IPS DF 6.9 (cell line): ENCODE measurements at regions not wholly inside any gene's neighbourhood (a gene's known extent, or its start where the extent isn't known, plus 50 kb on each side); places are given as distances from the start of the nearest gene placed in this dataset.

Source experiments
- DNase-seq: peaks from one replicate; pipeline ENCODE4 v3.0.0-alpha.2; 2013; ENCODE audit warnings: low read depth, low spot score
- H3K27ac ChIP-seq: one replicate; pipeline ENCODE4 v1.5.1; 2013; ENCODE audit warnings: low read length, control low read depth
- H3K27me3 ChIP-seq: 2 replicates; pipeline ENCODE4 v1.6.1; 2013; ENCODE audit warnings: mild to moderate bottlenecking, low read length; ENCODE audit not compliant: control insufficient read depth, insufficient read depth
- H3K36me3 ChIP-seq: 2 replicates; pipeline ENCODE4 v1.6.1; 2013; ENCODE audit warnings: low read length; ENCODE audit not compliant: control insufficient read depth, insufficient read depth
- H3K4me1 ChIP-seq: 2 replicates; pipeline ENCODE4 v1.6.1; 2013; ENCODE audit warnings: low read length; ENCODE audit not compliant: control insufficient read depth, insufficient read depth
- H3K4me3 ChIP-seq: 2 replicates; pipeline ENCODE4 v1.5.1; 2013; ENCODE audit warnings: mild to moderate bottlenecking, low read length
- H3K9me3 ChIP-seq: 2 replicates; pipeline ENCODE4 v1.6.1; 2013; ENCODE audit warnings: low read length, inconsistent platforms; ENCODE audit not compliant: control insufficient read depth, insufficient read depth
- WGBS: extraction: QIAGEN DNeasy Blood & Tissue Kit; methylation state at CpG from one replicate; pipeline ENCODE4 v1.1.7; 2013; ENCODE audit warnings: mixed read lengths, missing lambda C conversion rate; ENCODE audit not compliant: insufficient read length, insufficient coverage; 5-methylcytosine and 5-hydroxymethylcytosine counted together

DNA sequence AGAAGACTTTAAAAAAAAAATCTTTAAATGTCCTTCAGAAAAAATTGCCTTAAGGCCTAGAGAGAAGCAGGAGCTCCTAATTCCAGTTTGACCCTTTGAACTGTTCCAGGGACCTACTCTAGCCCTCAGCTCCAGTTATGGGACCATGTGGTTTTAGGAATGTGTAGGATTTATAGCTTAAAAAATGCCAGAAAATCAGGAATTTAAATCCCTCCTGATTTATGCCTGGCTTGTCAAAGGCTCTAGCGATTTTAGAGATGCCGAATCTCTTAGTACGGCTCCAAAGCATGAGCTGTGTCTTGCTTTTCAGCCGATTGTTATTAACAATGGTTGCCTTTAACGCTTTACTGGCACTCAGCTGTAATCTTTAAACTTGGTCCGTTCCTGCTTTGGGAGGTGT is 130.6 kb upstream of the NPVF start:
- DNase-seq: no peak
- no peaks in the 10 kb centered on the region for H3K9me3 ChIP-seq
- WGBS: no CpG with 5 or more reads among the region's 6 CpGs
- H3K27me3 ChIP-seq: no peaks in the 10 kb centered on the region
- no peaks in the 10 kb centered on the region for H3K4me1 ChIP-seq
- H3K36me3 ChIP-seq: no peaks in the 10 kb centered on the region
- no peak overlapping the region for H3K27ac ChIP-seq
- H3K4me3 ChIP-seq: no peak overlapping the region

DNA sequence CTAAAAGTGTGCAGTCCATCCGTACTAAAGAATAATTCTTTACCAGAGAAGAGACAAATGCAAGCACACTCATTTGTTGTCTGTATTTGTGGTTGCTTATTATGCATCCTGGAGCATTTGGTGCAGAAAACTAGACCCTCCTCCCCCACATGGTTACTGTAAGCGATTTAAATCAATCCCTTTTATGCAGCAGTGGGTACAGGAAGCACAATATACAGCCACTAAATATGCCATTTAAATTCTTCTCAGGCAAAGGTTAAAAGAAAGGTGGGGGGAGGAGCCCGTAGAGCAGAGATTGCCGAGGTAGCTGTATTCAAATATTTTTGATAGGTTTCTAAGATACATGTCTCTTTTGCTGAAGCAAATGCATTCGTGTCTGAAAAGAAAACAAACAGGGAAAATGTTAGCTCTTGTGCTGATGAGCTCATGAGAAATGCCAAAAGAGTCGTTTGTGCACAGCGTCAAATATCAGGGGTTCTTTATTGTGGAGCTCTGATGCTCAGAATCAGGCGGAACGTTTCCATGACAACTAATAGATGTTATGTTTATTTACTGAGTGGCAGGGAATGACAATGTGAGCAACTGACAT is 131.3 kb upstream of the NPVF start:
- WGBS: no CpG with 5 or more reads among the region's 9 CpGs
- Histone ChIP-seq H3K4me3 (no peak overlapping the region), H3K4me1 (no peaks in the 10 kb centered on the region), H3K27me3 (no peaks in the 10 kb centered on the region), H3K9me3 (no peaks in the 10 kb centered on the region), H3K27ac (no peak overlapping the region), H3K36me3 (no peaks in the 10 kb centered on the region)
- no peak for DNase-seq

DNA sequence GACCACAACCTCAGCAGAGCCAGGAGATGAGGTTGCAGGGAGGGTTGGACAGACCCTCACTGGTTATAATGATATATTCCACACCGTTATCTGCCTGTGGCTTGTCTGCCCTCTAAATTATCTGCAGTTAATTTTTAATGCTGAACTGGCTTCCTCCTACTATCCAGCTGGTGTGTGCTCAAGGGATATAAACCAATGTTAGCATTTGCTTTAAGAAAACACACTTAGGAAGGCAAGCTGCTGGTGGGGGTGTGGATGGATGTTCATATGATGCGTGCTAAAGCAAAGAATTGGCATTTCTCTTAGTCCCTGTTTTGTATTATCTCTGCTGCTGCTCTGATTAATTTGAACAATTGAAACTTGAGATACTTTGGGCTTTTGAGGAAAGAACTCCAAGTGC is 132.2 kb upstream of the NPVF start:
- Histone ChIP-seq H3K27me3 (no peaks in the 10 kb centered on the region), H3K4me3 (no peak overlapping the region), H3K27ac (no peak overlapping the region), H3K9me3 (no peaks in the 10 kb centered on the region), H3K36me3 (no peaks in the 10 kb centered on the region), H3K4me1 (no peaks in the 10 kb centered on the region)
- WGBS: no CpG with 5 or more reads among the region's 2 CpGs
- no peak for DNase-seq

DNA sequence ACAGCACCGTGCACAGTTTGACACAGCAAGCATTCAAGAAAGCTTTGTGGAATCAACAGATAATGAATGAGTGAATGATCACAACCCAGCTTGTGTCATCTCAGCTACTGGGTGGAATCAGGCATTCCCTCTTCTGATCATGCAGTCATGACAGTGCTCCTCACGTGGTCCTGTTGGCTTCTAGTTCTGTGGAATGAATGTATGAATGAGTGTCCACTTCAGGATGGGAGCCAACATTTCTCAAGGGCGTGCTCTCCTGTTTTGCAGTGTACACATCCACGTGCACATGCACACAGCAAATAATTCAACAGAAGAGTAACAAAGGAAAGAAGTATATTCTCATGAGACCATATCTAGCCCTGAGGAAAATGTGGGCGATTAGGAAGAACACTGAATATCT is 133.1 kb upstream of the NPVF start:
- Histone ChIP-seq H3K4me3 (no peak overlapping the region), H3K9me3 (no peaks in the 10 kb centered on the region), H3K36me3 (no peaks in the 10 kb centered on the region), H3K27ac (no peak overlapping the region), H3K27me3 (no peaks in the 10 kb centered on the region), H3K4me1 (no peaks in the 10 kb centered on the region)
- no CpG with 5 or more reads among the region's 5 CpGs for WGBS
- DNase-seq: no peak

DNA sequence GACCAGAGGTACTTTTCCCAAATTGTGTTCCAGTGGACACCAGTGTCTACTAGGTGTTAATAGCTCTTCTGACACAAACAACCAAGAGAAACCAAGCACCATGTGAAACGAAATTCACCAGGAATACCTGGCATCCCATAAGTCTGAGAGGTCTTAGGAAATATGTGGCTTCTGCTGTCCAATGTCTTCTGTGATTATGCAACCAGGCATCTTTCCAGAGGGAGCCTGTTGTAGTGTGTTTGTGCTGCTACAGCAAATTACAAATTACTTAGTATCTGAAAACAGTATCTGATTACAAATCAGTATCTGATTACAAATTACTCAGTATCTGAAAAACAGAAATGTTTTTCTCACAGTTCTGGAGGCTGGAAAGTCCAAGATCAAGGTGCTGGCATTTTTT is 133.6 kb upstream of the NPVF start:
- no peaks in the 10 kb centered on the region for H3K9me3 ChIP-seq
- no CpG with 5 or more reads among the region's 1 CpG for WGBS
- H3K4me1 ChIP-seq: no peaks in the 10 kb centered on the region
- no peaks in the 10 kb centered on the region for H3K36me3 ChIP-seq
- no peak overlapping the region for H3K27ac ChIP-seq
- no peak for DNase-seq
- H3K4me3 ChIP-seq: no peak overlapping the region
- no peaks in the 10 kb centered on the region for H3K27me3 ChIP-seq

DNA sequence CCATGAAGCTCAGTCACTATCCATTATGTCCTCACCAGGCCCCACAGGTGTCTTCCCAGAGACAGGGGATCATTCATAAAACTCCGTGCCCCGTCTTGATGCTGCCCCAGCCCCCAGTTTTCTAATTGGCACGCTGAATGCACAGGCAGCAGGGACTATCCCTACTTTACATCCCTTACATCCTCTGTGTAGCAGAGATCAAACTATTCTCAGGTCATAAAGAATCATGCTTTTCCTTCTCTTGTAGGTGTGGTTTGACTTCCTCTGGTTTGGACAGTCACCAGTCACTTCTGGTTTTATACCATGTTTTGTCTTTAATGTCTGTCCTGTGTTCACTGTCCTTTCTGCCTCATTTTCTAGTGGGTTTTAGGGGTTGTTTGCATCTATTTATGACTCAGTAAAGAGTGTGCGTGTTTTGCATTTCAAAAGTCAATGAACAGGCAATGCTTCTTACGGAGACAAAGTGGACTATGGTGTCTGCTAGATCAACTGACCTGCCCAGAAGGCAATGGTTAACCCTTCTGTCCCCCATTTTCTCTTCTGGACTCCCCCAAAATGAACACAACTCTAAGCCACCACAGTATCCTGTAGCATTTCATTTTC is 140.4 kb upstream of the NPVF start:
- Histone ChIP-seq H3K36me3 (no peaks in the 10 kb centered on the region), H3K27ac (no peak overlapping the region), H3K27me3 (no peaks in the 10 kb centered on the region), H3K4me3 (no peak overlapping the region), H3K4me1 (no peaks in the 10 kb centered on the region), H3K9me3 (no peaks in the 10 kb centered on the region)
- DNase-seq: no peak
- WGBS: no CpG with 5 or more reads among the region's 5 CpGs

DNA sequence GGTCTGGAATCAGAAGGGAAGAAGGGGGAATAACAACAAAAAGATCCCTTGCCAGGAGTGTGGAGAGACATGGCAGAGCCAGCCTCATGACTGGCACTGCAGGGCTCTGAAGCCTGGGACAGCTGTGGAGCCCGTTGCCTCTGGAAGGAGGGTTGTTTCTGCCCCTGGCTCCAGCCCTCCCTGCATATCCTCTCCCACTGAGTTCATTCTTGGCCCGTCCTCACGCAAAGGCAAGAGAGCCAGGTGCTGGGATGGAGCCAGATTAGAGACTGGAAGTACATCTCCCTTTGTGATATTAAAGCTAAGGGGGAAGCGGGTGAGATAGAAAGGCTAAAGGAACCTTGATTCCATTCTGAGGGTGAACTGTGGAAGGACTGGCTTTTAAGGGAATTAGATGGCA is 141.5 kb upstream of the NPVF start:
- H3K4me3 ChIP-seq: no peak overlapping the region
- no CpG with 5 or more reads among the region's 4 CpGs for whole genome bisulfite sequencing
- no peak overlapping the region for H3K27ac ChIP-seq
- H3K4me1 ChIP-seq: no peaks in the 10 kb centered on the region
- H3K36me3 ChIP-seq: no peaks in the 10 kb centered on the region
- H3K27me3 ChIP-seq: no peaks in the 10 kb centered on the region
- H3K9me3 ChIP-seq: no peaks in the 10 kb centered on the region
- no peak for DNase-seq

DNA sequence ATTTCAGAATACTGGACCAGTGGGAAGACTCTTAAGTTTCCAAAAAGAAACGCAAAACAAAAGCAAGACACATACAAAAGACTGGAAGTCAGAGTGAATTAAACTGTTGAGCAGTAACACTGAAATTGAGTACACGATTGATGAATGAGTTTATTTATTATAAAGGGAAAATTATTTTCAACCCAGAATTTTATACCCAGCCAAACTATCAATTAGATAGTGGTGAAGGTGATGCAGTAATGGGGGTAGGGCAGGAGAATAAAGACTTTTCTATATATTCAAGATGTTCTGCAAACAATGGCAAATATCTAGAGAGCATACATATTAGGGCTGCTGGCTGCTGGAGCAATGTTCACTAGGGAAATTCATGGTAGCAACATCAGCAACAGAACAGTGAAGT is 143.7 kb upstream of the NPVF start:
- H3K9me3 ChIP-seq: no peaks in the 10 kb centered on the region
- no peaks in the 10 kb centered on the region for H3K36me3 ChIP-seq
- no peak for DNase-seq
- no peak overlapping the region for H3K27ac ChIP-seq
- WGBS: no CpG with 5 or more reads among the region's 2 CpGs
- H3K27me3 ChIP-seq: peaks cover 1% of the 10 kb centered on the region; the same call in 1 of the 2 replicates
- H3K4me3 ChIP-seq: no peak overlapping the region
- H3K4me1 ChIP-seq: no peaks in the 10 kb centered on the region

DNA sequence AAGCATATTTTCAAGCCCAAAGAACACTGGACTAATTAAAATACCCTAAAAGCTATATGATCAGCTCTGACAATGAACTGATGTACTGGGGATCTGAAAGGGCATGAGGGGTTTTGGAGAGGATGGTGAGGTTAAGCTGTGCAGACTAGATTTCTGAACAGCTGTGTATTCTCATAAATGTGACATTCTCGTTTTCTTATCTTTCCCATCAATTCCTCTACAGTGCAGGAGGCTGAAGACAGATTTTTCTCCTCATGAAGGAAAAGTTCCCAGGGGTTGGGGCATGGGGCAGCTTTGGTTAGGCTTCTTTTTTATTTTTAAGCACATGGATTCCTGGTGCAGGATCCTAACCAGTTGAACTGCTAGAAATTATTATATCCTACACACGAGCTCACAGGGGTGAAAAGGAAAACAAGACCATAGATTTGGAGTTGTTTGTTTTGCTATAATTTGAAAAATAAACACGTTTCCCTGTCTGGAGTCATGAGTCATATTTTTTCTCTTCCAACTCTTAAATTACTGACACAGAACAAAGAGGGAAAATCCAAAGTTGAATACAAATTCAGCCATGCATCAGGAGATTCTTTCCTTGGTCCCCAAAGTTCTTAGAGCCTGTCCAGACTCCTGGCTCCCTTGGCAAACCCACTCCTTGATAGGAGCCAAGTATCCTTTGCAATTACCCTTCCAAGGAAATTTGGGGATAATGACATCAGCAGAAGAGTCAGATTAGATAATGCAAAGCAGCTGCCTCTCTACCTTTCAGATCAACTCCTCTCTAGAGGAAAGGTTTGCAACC is 147.7 kb upstream of the NPVF start:
- H3K4me3 ChIP-seq: no peak overlapping the region
- no peaks in the 10 kb centered on the region for H3K36me3 ChIP-seq
- no peaks in the 10 kb centered on the region for H3K4me1 ChIP-seq
- H3K9me3 ChIP-seq: no peaks in the 10 kb centered on the region
- no peak overlapping the region for H3K27ac ChIP-seq
- DNase-seq: no peak
- peaks cover 1% of the 10 kb centered on the region; the same call in 1 of the 2 replicates for H3K27me3 ChIP-seq
- no CpG with 5 or more reads among the region's 3 CpGs for WGBS

DNA sequence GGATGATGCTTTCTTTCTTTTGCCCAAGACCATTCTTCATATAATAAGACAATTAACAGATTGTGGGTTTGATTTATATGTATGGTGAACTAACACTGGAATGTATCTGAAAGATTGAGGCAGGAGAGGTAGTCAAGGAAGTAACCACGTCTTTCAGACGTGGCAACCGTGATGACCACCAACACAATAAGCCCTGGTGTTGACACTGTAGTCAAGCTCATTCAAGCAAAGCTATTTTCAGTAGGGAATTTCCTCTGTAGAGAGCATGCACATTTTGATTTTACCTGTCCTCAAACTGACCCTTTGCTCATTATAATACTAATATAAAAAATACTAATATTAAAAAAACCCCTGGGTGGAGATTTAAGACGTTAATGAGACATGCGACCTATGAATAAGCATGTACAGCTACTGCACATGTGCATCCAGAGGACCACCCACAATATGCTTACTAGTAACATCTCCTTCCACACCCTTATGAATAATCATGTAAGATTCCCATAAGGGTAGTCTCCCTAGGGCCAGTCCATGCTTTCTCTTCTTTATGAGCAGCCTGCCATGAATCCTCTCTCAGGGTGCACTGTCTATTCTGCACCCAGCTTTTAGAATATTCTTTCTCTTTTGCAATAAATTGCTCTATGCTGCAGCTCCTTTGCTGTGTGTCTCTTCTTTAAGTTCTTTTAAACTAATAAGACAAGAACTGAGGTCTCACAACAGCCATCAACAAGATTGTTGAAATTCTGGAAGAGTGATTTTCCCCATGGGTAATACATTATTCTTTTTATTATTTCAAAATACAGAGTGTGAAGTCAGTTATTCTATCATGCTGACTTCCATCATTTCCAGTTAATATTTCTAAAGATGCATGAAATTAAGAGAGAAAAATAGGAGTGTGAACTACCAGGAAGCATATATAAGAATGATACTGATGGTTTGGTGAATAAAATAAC is 151.3 kb upstream of the NPVF start:
- Histone ChIP-seq H3K36me3 (no peaks in the 10 kb centered on the region), H3K4me1 (no peaks in the 10 kb centered on the region), H3K9me3 (no peaks in the 10 kb centered on the region), H3K27ac (no peak overlapping the region), H3K4me3 (no peak overlapping the region), H3K27me3 (peaks cover 1% of the 10 kb centered on the region; the same call in 1 of the 2 replicates)
- no CpG with 5 or more reads among the region's 5 CpGs for WGBS
- DNase-seq: no peak
